GM18907 (cell line): ENCODE measurements at regions not wholly inside any gene's neighbourhood (a gene's known extent, or its start where the extent isn't known, plus 50 kb on each side); places are given as distances from the start of the nearest gene placed in this dataset.
"Not testable (repeated sequence)": the region's sequence is repeated elsewhere in the genome, so short reads cannot be mapped to it uniquely, and the experiment has no call there.

Experiments
- ATAC-seq: cut with Tn5 transposase; IDR thresholded peaks from one replicate; pipeline ENCODE4 v1.9.1; 2021; ENCODE audit warnings: mild to moderate bottlenecking, moderate library complexity; ENCODE audit not compliant: unreplicated experiment

GRCh38 chr1:99361406-99361805 lies 97.1 kb downstream of the PLPPR4 start:
- ATAC-seq, result no peak

GRCh38 chr1:99363531-99363930 lies 99.2 kb downstream of the PLPPR4 start:
- no peak for ATAC-seq

- no peak for ATAC-seq
Observed at GRCh38 chr1:99365141-99365540, 100.8 kb downstream of the PLPPR4 start.

DNA sequence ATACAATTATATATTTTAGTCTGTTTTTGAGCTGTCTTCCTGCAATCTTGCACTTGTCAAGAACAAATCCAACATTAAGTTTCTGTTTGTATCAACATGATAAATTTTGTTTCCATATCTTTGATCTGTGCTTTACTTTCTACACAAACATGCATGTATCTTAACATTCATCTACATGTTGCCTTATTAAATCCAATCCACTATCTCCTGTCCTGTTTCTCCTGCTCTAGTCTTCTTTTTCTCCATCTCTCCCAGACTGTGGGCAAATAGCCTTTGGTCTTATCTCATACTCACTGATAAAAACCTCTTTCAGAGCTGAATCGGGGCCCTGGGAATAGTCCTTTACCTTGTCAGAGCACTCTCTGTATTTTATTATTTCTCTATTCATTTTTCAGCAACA lies 101.3 kb downstream of the PLPPR4 start:
- ATAC-seq, result no peak

DNA sequence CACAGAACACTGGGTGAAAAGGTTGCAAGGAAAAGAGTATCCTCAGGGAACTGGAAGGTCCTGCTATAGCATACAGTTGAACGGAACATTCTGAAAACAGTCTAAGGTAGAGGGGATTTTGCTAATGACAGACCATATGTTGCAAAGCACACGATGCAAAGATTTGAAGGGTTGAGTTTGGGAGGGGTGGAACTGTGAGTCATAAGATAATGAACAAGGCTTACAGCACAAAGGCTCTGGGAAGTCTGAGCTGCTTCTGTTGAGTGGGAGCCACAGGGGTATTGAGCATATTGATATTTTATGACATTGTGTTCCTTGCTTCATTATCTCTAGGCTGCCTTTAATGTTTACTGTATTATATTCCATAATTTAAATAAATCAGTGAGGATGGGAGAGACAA lies 104.9 kb downstream of the PLPPR4 start:
- no peak for ATAC-seq

GRCh38 chr1:99370476-99370875 lies 106.2 kb downstream of the PLPPR4 start:
- no peak for ATAC-seq

GRCh38 chr1:99371413-99371812 lies 107.1 kb downstream of the PLPPR4 start:
- ATAC-seq, result no peak

DNA sequence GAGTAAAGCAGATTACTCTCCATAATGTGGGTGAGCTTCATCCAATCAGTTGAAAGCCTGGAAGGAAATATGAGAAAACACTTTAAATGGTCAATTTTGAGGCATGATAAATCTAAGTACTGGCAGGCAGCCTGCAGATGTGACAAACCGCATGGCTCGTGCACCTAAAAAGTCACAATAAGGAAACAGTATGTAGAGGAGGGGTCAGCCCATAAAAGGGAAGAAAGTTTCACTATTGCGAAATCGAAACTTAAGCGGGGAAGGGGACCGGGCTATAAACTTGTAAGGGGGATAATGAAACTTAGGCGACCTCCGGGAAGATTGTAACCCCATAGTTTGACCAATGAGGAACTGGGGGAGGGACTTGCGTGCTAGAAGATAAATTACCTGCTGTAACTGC lies 109.8 kb downstream of the PLPPR4 start:
- peak; percentile 86 for ATAC-seq

DNA sequence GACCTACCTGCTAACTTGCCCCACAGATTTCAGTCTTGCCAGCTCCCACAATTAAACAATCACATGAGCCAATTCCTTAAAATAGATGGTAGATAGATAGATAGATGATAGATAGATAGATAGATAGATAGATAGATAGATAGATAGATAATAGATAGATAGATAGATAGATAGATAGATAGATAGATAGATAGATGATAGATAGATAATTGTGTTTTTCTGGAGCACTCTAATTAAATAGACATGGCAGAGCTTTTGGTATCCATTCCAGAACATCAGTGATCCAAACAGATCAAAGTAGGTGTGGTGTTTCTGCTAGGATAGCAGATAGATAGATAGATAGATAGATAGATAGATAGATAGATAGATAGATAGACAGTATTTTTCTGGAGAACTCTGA lies 110.4 kb downstream of the PLPPR4 start:
- ATAC-seq, result not testable (repeated sequence)

DNA sequence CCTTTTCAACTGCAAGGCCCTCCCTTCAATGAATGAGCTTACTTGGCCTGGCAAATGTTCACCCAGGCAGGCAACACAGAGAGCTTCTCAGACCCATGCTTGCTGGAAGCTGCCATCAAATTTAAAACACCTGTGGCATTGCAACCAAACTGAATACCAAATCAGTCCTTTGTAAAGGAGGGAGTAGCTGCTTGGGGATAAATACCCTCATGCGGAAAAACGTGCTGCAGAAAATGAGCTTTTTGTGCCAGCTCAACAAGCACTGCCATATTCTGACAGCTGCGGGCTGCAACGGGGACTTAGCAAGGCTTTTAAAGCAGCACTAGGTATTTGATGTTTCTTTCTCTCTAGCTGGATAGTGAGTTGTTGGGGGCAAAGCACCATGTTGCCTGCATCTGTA lies 119.7 kb downstream of the PLPPR4 start:
- no peak for ATAC-seq

DNA sequence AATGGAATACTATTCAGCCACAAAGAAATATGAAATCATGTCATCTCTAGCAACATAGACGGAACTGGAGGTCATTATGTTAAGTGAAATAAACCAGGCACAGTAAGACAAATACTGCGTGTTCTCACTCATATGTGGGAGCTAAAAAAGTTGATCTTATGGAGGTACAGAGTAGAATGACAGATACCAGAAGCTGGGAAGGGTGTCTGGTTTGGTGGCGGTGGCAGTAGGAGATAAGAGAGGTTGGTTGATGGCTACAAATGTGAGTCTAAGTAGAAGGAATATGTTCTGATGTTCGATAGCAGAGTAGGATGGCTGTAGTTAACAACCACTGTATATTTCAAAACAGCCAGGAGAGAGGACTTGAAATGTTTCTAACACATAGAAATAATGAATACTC lies 121.6 kb downstream of the PLPPR4 start:
- no peak for ATAC-seq

DNA sequence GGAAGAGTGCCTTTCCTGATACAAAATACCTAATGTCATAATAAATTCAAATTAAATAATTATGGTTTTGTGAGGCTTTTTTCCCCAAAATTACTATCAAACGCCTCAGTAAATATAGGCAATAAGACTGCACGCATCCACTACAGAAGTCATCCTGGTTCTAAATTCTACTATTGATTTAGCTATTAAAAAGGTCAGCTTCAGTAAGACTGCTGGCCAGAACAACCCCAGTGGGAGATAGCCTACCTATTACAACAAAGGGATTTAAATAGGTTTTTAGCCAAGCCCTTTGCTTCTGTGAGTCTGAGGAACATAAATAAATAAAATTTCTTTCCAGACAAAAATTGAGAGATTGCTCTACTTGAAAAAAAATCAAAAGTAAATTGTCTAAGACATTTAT lies 132.1 kb downstream of the PLPPR4 start:
- ATAC-seq, result no peak

DNA sequence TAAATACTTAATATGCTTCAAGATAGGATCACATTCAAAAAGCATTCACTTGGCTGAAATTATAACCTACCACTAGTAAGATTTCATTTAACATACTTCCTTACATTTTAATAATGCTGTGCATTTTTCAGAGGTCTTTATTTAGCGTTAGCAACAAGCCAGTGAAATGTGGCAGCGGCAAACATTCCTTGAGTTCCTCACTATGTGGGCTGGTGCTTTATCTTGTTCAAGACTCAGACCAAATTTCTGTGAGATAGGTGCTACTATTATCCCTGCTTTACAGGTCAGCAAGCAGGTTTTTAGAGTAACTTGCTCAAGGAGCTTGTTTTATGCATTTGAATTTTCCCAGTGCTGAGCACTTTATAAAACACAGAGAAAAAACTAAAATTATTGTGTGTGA lies 132.7 kb downstream of the PLPPR4 start:
- no peak for ATAC-seq

DNA sequence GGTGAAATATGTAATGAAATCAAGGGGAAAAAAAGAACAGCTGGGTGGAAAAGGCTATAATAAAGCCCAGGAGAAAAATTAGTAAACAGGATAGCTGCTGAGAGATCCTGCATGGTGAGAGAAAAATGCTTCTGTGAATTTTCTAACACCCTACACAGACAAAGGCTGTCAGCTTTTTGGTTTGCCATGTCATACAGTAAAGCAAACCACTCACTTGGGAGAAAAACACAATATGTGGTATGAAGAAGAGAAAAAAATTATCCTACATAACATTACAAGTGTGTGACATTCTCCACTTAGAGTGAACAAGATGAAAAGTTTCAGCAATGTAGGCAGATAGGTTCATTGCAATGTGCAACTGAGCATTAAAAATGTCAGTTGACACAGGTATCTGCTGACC lies 133.6 kb downstream of the PLPPR4 start:
- no peak for ATAC-seq

- not testable (repeated sequence) for ATAC-seq
Observed at GRCh38 chr1:99401556-99401955, 137.3 kb downstream of the PLPPR4 start.

GRCh38 chr1:99404399-99404798 lies 140.1 kb downstream of the PLPPR4 start:
- ATAC-seq, result not testable (repeated sequence)

DNA sequence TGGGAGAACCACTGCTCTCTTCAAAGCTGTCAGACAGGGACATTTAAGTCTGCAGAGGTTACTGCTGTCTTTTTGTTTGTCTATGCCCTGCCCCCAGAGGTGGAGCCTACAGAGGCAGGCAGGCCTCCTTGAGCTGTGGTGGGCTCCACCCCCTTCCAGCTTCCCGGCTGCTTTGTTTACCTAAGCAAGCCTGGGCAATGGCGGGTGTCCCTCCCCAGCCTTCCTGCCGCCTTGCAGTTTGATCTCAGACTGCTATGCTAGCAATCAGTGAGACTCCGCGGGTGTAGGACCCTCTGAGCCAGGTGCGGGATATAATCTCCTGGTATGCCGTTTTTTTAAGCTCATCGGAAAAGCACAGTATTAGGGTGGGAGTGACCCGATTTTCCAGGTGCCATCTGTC lies 141.0 kb downstream of the PLPPR4 start:
- not testable (repeated sequence) for ATAC-seq

DNA sequence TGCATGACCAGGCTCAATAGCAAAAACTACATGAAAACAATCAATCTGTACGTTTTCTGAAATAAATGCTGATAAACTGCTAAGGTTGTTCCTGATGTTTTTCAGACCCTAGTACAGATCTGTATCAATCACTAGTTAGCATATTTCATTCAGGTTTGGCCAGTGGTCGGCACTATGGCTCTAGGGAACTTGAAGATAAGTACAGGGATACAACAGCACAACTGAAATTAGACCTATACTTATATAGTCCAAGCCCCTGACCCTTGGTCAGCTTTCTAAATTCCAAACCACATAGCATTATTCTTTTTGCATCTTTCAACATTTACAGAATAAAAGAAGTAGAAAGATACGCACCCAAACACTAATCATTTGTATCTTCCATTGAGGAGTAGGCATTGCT lies 142.7 kb downstream of the PLPPR4 start:
- no peak for ATAC-seq

GRCh38 chr1:99424087-99424486 lies 159.8 kb downstream of the PLPPR4 start:
- no peak for ATAC-seq

- no peak for ATAC-seq
Observed at GRCh38 chr1:99429754-99430153, 165.5 kb downstream of the PLPPR4 start.

- no peak for ATAC-seq
Observed at GRCh38 chr1:99438656-99439230, 174.5 kb downstream of the PLPPR4 start.

GRCh38 chr1:99439433-99440075 lies 175.3 kb downstream of the PLPPR4 start:
- ATAC-seq, result no peak
